T-cell (primary cell): ENCODE measurements at regions not wholly inside any gene's neighbourhood (a gene's known extent, or its start where the extent isn't known, plus 50 kb on each side); places are given as distances from the start of the nearest gene placed in this dataset.

Experiments used
- ATAC-seq, 4 experiments: fragments of 200-7000 bp in 3 of 4; fragments of 150-1000 bp in 1 of 4; cut with Tn5 transposase; replicated peaks in 1 of 4; 1 replicate in 3 of 4; 2 replicates in 1 of 4; pipeline ENCODE4 v1.10.0; 2021; ENCODE audit warnings: moderate library complexity in 3 of 4, mild to moderate bottlenecking in 2 of 4, moderate number of reproducible peaks in 1 of 4
- CTCF ChIA-PET, 2 donors: fragments of 300-600 bp; sonication (Branson Sonifier 250); formaldehyde crosslinking; loops; one replicate each; lab custom pipeline; 2022; ENCODE audit warnings: antibody characterized with exemption in 2 of 2; lab: Charles Lee
- POLR2A ChIA-PET, 2 donors: fragments of 300-600 bp; sonication (Branson Sonifier 250); formaldehyde crosslinking; loops; one replicate each; lab custom pipeline; 2022; ENCODE audit warnings: antibody characterized with exemption in 2 of 2; lab: Charles Lee
- DNase-seq, 35 experiments: peaks; one replicate each; pipeline versions ENCODE4 v3.0.0 to v3.0.0-alpha.2; 2013 to 2023
- H3K27ac ChIP-seq: one replicate; pipeline ENCODE4 v1.5.1; 2013; ENCODE audit warnings: low read length
- H3K27me3 ChIP-seq, 2 experiments: replicated peaks in 1 of 2; 1 replicate in 1 of 2; 2 replicates in 1 of 2; pipeline versions ENCODE4 v1.6.1 to v1.7.0; 2013; ENCODE audit warnings: low read length in 1 of 2, mixed read lengths in 1 of 2; ENCODE audit not compliant: control insufficient read depth in 2 of 2, insufficient read depth in 2 of 2; ENCODE audit errors: extremely low read depth in 1 of 2
- H3K36me3 ChIP-seq, 2 donors: 1 replicate in 1 of 2; 2 replicates in 1 of 2; pipeline versions ENCODE4 v1.6.1 to v1.7.0; 2013; ENCODE audit warnings: low read length in 1 of 2; ENCODE audit not compliant: control insufficient read depth in 2 of 2, insufficient read depth in 1 of 2; ENCODE audit errors: extremely low read depth in 1 of 2
- H3K4me1 ChIP-seq, 2 experiments: 1 replicate in 1 of 2; 2 replicates in 1 of 2; pipeline versions ENCODE4 v1.6.1 to v1.7.0; 2013; ENCODE audit warnings: low read length in 2 of 2, mixed read lengths in 1 of 2; ENCODE audit not compliant: insufficient read depth in 2 of 2, control insufficient read depth in 1 of 2; ENCODE audit errors: extremely low read depth in 1 of 2
- H3K4me3 ChIP-seq, 2 donors: 1 replicate in 1 of 2; 2 replicates in 1 of 2; pipeline versions ENCODE4 v1.5.1 to v1.7.0; 2013; ENCODE audit warnings: mild to moderate bottlenecking in 2 of 2, low read length in 1 of 2, moderate library complexity in 1 of 2; ENCODE audit not compliant: control insufficient read depth in 1 of 2; ENCODE audit errors: extremely low read depth in 1 of 2
- H3K9me3 ChIP-seq: 2 replicates; pipeline ENCODE4 v1.7.0; 2013
- H3K27ac Mint-ChIP-seq, 2 donors: one replicate each; pipeline ENCODE4 v1.8.0; 2020 to 2021; ENCODE audit warnings: mild to moderate bottlenecking in 2 of 2, mixed read lengths in 2 of 2
- H3K27me3 Mint-ChIP-seq, 2 donors: one replicate each; pipeline ENCODE4 v1.8.0; 2021 to 2022; ENCODE audit warnings: mixed read lengths in 2 of 2
- H3K36me3 Mint-ChIP-seq: one replicate; pipeline ENCODE4 v1.8.0; 2021; ENCODE audit warnings: mixed read lengths
- H3K4me1 Mint-ChIP-seq, 3 donors: one replicate each; pipeline ENCODE4 v1.8.0; 2020 to 2022; ENCODE audit warnings: mixed read lengths in 3 of 3, mild to moderate bottlenecking in 1 of 3
- H3K4me3 Mint-ChIP-seq, 3 donors: one replicate each; pipeline ENCODE4 v1.8.0; 2020 to 2022; ENCODE audit warnings: mild to moderate bottlenecking in 3 of 3, mixed read lengths in 3 of 3, moderate library complexity in 3 of 3
- H3K9me3 Mint-ChIP-seq, 3 donors: one replicate each; pipeline ENCODE4 v1.8.0; 2020 to 2022; ENCODE audit warnings: mixed read lengths in 3 of 3
- WGBS: methylation state at CpG from one replicate; pipeline ENCODE4 v1.1.5; 2013; ENCODE audit warnings: missing lambda C conversion rate; ENCODE audit not compliant: insufficient coverage; 5-methylcytosine and 5-hydroxymethylcytosine counted together

DNA sequence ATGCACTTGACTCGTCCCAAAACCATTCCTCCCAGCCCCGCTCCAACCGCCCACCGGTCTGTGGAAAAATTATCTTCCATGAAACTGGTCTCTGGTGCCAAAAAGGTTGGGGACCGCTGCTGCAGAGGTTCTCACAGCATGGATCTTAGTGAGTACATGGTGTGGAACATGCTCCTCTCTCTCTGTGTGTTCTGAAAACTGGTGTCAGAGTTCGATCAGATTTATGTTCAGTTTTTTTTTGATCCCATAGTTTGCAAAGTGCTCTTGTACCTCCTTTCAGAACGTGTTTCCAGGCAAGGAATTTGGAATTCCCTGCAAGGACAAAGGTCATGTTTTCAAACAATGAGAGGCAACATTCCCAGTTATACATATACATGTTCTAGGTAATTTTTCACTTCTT lies 61.2 kb upstream of the FAM171A1 start:
- DNase-seq (no peak), ATAC-seq (no peak)
- no peaks in the 10 kb centered on the region for H3K36me3 Mint-ChIP-seq
- Histone ChIP-seq H3K27me3 (peaks cover 0 to 24% of the 10 kb centered on the region in 2 experiments), H3K4me1 (peaks cover 0 to 2% of the 10 kb centered on the region in 2 experiments), H3K27ac (no peak overlapping the region), H3K9me3 (no peaks in the 10 kb centered on the region), H3K36me3 (no peaks in the 10 kb centered on the region), H3K4me3 (no peak overlapping the region)
- ChIA-PET CTCF (no interaction called here), POLR2A (no interaction called here)
- H3K27me3 Mint-ChIP-seq, result peaks cover 25 to 37% of the 10 kb centered on the region in 2 donors
- peaks cover 9 to 13% (median 9%) of the 10 kb centered on the region in 3 donors for H3K4me1 Mint-ChIP-seq
- 49% methylated on average over 2 of the region's 7 CpGs for WGBS
- H3K4me3 Mint-ChIP-seq, result no peak overlapping the region
- H3K27ac Mint-ChIP-seq, result no peak overlapping the region
- H3K9me3 Mint-ChIP-seq, result no peaks in the 10 kb centered on the region

GRCh38 chr10:15430969-15431771 lies 60.1 kb upstream of the FAM171A1 start:
- Histone ChIP-seq H3K4me3 (no peak overlapping the region), H3K27me3 (peaks cover 0 to 22% of the 10 kb centered on the region in 2 experiments), H3K9me3 (no peaks in the 10 kb centered on the region), H3K27ac (no peak overlapping the region), H3K4me1 (peaks cover 0 to 2% of the 10 kb centered on the region in 2 experiments), H3K36me3 (no peaks in the 10 kb centered on the region)
- H3K27me3 Mint-ChIP-seq, result peaks cover 23 to 35% of the 10 kb centered on the region in 2 donors
- H3K4me3 Mint-ChIP-seq, result no peak overlapping the region
- ChIA-PET POLR2A (no interaction called here), CTCF (interaction anchor here in 1 of 2 donors (0.6 kb wide), 1 partner anchor 1044 kb away, joined by 4 read pairs; no protein-coding TSS in a partner anchor)
- WGBS, result 86% methylated on average over 1 of the region's 7 CpGs
- DNase-seq, result no peak
- H3K27ac Mint-ChIP-seq, result no peak overlapping the region
- no peak for ATAC-seq
- H3K9me3 Mint-ChIP-seq, result no peaks in the 10 kb centered on the region
- H3K36me3 Mint-ChIP-seq, result no peaks in the 10 kb centered on the region
- H3K4me1 Mint-ChIP-seq, result peaks cover 9 to 13% (median 9%) of the 10 kb centered on the region in 3 donors

DNA sequence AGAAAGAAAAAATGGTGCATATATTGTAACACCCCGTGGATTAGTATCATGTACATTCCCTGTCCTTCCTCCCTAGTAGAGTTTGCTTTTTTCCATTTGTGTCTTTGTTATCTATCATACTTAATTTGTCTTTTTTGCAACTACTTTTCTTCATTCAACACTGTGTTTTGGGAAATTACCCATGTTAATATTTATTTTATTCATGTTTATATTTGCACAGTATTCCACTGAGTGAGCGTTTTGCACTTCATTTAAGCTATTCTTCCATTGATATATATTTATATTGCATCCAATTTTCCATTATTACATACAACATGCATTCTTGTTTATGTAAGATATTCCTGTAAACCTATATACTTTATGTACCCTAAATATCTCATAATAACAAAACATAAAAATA lies 57.6 kb upstream of the FAM171A1 start:
- no peaks in the 10 kb centered on the region for H3K9me3 ChIP-seq
- CTCF ChIA-PET, result interaction anchor here in 1 of 2 donors (0.8 kb wide), 1 partner anchor 11 kb away, joined by 3 read pairs; no protein-coding TSS in a partner anchor
- H3K27me3 ChIP-seq, result peaks cover 0 to 12% of the 10 kb centered on the region in 2 experiments
- POLR2A ChIA-PET, result no interaction called here
- Mint-ChIP-seq H3K4me1 (peaks cover 0 to under 1% (median under 1%) of the 10 kb centered on the region in 3 donors), H3K27ac (no peak overlapping the region), H3K36me3 (no peaks in the 10 kb centered on the region), H3K27me3 (peaks cover 19 to 23% of the 10 kb centered on the region in 2 donors), H3K4me3 (no peak overlapping the region), H3K9me3 (no peaks in the 10 kb centered on the region)
- H3K4me3 ChIP-seq, result no peak overlapping the region
- DNase-seq (no peak), ATAC-seq (no peak)
- no CpG with 5 or more reads among the region's 2 CpGs for WGBS
- H3K36me3 ChIP-seq, result no peaks in the 10 kb centered on the region
- H3K27ac ChIP-seq, result no peak overlapping the region
- no peaks in the 10 kb centered on the region for H3K4me1 ChIP-seq

GRCh38 chr10:15427843-15428414 lies 56.8 kb upstream of the FAM171A1 start:
- H3K27me3 Mint-ChIP-seq, result peaks cover 19 to 23% of the 10 kb centered on the region in 2 donors
- no peak overlapping the region for H3K4me3 ChIP-seq
- H3K4me3 Mint-ChIP-seq, result no peak overlapping the region
- CTCF ChIA-PET, result no interaction called here
- ATAC-seq (no peak), DNase-seq (peak in 1 of 35 experiments; percentile 6)
- no peaks in the 10 kb centered on the region for H3K36me3 ChIP-seq
- POLR2A ChIA-PET, result no interaction called here
- no peaks in the 10 kb centered on the region for H3K9me3 Mint-ChIP-seq
- no peaks in the 10 kb centered on the region for H3K9me3 ChIP-seq
- peaks cover 0 to 12% of the 10 kb centered on the region in 2 experiments for H3K27me3 ChIP-seq
- no CpG with 5 or more reads among the region's 5 CpGs for WGBS
- no peaks in the 10 kb centered on the region for H3K36me3 Mint-ChIP-seq
- H3K27ac ChIP-seq, result no peak overlapping the region
- no peaks in the 10 kb centered on the region for H3K4me1 ChIP-seq
- H3K4me1 Mint-ChIP-seq, result no peaks in the 10 kb centered on the region
- no peak overlapping the region for H3K27ac Mint-ChIP-seq

- ChIA-PET POLR2A (no interaction called here), CTCF (no interaction called here)
- DNase-seq, result no peak
- peaks cover 0 to 10% of the 10 kb centered on the region in 2 experiments for H3K27me3 ChIP-seq
- Mint-ChIP-seq H3K9me3 (no peaks in the 10 kb centered on the region), H3K4me1 (no peaks in the 10 kb centered on the region), H3K27me3 (peaks cover 12 to 16% of the 10 kb centered on the region in 2 donors), H3K36me3 (no peaks in the 10 kb centered on the region), H3K27ac (no peak overlapping the region), H3K4me3 (no peak overlapping the region)
- 71% methylated on average over 5 of the region's 15 CpGs for WGBS
- H3K9me3 ChIP-seq, result no peaks in the 10 kb centered on the region
- ATAC-seq, result no peak
- H3K36me3 ChIP-seq, result no peaks in the 10 kb centered on the region
- H3K27ac ChIP-seq, result no peak overlapping the region
- H3K4me3 ChIP-seq, result no peak overlapping the region
- no peaks in the 10 kb centered on the region for H3K4me1 ChIP-seq
These were observed 55.5 kb upstream of the FAM171A1 start for GRCh38 chr10:15426558-15426957.

GRCh38 chr10:15426115-15426514 lies 55.0 kb upstream of the FAM171A1 start:
- Histone ChIP-seq H3K4me3 (no peak overlapping the region), H3K36me3 (no peaks in the 10 kb centered on the region), H3K9me3 (no peaks in the 10 kb centered on the region), H3K27ac (no peak overlapping the region), H3K27me3 (peaks cover 0 to 10% of the 10 kb centered on the region in 2 experiments), H3K4me1 (no peaks in the 10 kb centered on the region)
- WGBS, result 94% methylated on average over 22 of the region's 29 CpGs
- ChIA-PET POLR2A (no interaction called here), CTCF (no interaction called here)
- Mint-ChIP-seq H3K36me3 (no peaks in the 10 kb centered on the region), H3K27me3 (peaks cover 14 to 15% of the 10 kb centered on the region in 2 donors), H3K27ac (no peak overlapping the region), H3K9me3 (no peaks in the 10 kb centered on the region), H3K4me3 (no peak overlapping the region), H3K4me1 (no peaks in the 10 kb centered on the region)
- ATAC-seq (no peak), DNase-seq (no peak)
